ENCODE measurements at regions not wholly inside any gene's neighbourhood (a gene's known extent, or its start where the extent isn't known, plus 50 kb on each side); places are given as distances from the start of the nearest gene placed in this dataset.

- no peak for TF ChIP-seq POLR2A (IDR thresholded peaks at IDR 0.05)
- TF ChIP-seq, protein P1, sequence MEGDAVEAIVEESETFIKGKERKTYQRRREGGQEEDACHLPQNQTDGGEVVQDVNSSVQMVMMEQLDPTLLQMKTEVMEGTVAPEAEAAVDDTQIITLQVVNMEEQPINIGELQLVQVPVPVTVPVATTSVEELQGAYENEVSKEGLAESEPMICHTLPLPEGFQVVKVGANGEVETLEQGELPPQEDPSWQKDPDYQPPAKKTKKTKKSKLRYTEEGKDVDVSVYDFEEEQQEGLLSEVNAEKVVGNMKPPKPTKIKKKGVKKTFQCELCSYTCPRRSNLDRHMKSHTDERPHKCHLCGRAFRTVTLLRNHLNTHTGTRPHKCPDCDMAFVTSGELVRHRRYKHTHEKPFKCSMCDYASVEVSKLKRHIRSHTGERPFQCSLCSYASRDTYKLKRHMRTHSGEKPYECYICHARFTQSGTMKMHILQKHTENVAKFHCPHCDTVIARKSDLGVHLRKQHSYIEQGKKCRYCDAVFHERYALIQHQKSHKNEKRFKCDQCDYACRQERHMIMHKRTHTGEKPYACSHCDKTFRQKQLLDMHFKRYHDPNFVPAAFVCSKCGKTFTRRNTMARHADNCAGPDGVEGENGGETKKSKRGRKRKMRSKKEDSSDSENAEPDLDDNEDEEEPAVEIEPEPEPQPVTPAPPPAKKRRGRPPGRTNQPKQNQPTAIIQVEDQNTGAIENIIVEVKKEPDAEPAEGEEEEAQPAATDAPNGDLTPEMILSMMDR (IDR thresholded peaks at IDR 0.05): no peak
These were observed 64.7 kb downstream of the NDUFS5 start for GRCh38 chr1:39090757-39091380.
